Lower lobe of right lung (tissue), 2 donors: ENCODE measurements at regions not wholly inside any gene's neighbourhood (a gene's known extent, or its start where the extent isn't known, plus 50 kb on each side); places are given as distances from the start of the nearest gene placed in this dataset.

Experiments used
- ATAC-seq, 2 donors: fragments of 200-7000 bp; cut with Tn5 transposase; one replicate each; pipeline ENCODE4 v1.9.1; 2020 to 2022; ENCODE audit warnings: mild to moderate bottlenecking in 2 of 2, moderate library complexity in 2 of 2
- DNase-seq: peaks from one replicate; pipeline ENCODE4 v3.0.0-alpha.2; 2020
- H3K27ac ChIP-seq: fragments of 200-600 bp; one replicate; pipeline ENCODE4 v1.8.0; 2022
- H3K27me3 ChIP-seq: fragments of 200-600 bp; one replicate; pipeline ENCODE4 v1.8.0; 2022; ENCODE audit warnings: low read depth
- H3K36me3 ChIP-seq: fragments of 200-600 bp; one replicate; pipeline ENCODE4 v1.8.0; 2022; ENCODE audit warnings: mild to moderate bottlenecking
- H3K4me1 ChIP-seq: fragments of 200-600 bp; one replicate; pipeline ENCODE4 v1.8.0; 2022
- H3K4me3 ChIP-seq: fragments of 200-600 bp; one replicate; pipeline ENCODE4 v1.8.0; 2022; ENCODE audit warnings: mild to moderate bottlenecking
- H3K9me3 ChIP-seq: fragments of 200-600 bp; one replicate; pipeline ENCODE4 v1.8.0; 2022
- CTCF ChIP-seq: fragments of 200-600 bp; IDR thresholded peaks from one replicate; pipeline ENCODE4 v1.8.0; 2022; ENCODE audit warnings: antibody characterized with exemption, mild to moderate bottlenecking
- intact Hi-C: fragments of 100-400 bp; cut with DNase I; formaldehyde crosslinking; loops from one replicate; pipeline ENCODE4 v1.11.0; 2022
- donor health status: DM: no; HTN: yes; CAD: no; lungs with severe emphysema.

- intact Hi-C loops, result no loop called here
- TF ChIP-seq CTCF, result no peak
Observed at GRCh38 chr16:6286176-6286575, 1046.5 kb upstream of the RBFOX1 start.

GRCh38 chr16:6284731-6285130 is 1047.9 kb upstream of the RBFOX1 start:
- no peak for DNase-seq
- no peak overlapping the region for H3K27ac ChIP-seq
- H3K9me3 ChIP-seq, result no peaks in the 10 kb centered on the region
- H3K27me3 ChIP-seq, result no peaks in the 10 kb centered on the region
- ATAC-seq, result no peak
- intact Hi-C loops, result no loop called here
- no peak overlapping the region for H3K4me3 ChIP-seq
- no peaks in the 10 kb centered on the region for H3K4me1 ChIP-seq
- H3K36me3 ChIP-seq, result no peaks in the 10 kb centered on the region
- TF ChIP-seq CTCF, result no peak

More at GRCh38 chr16:6286176-6286575, 1046.5 kb upstream of the RBFOX1 start:
- Histone ChIP-seq H3K4me3 (no peak overlapping the region), H3K9me3 (no peaks in the 10 kb centered on the region), H3K4me1 (no peaks in the 10 kb centered on the region), H3K36me3 (no peaks in the 10 kb centered on the region), H3K27me3 (no peaks in the 10 kb centered on the region), H3K27ac (no peak overlapping the region)
- DNase-seq (no peak), ATAC-seq (no peak)

DNA sequence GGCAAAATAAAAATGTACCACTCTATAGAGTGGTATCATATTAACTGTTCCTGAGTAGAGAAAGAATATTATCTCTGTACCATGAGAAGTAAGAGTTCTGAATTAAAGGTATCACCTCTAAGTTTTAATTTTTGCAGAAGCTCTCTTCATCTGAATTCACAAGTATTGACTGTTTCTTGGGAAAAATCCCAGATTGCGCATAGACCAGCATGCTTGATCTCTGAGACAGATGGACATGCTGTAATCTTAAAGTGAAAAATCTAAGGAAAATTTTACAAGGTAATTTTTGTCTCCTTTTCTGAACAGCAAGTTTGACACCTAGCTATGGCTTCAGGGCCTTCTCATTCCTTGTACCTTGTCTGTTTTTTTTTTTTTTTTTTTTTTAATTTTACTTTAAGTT is 1050.7 kb upstream of the RBFOX1 start:
- intact Hi-C loops, result no loop called here
- Histone ChIP-seq H3K9me3 (no peaks in the 10 kb centered on the region), H3K4me3 (no peak overlapping the region), H3K27me3 (no peaks in the 10 kb centered on the region), H3K27ac (no peak overlapping the region), H3K36me3 (no peaks in the 10 kb centered on the region), H3K4me1 (no peaks in the 10 kb centered on the region)
- no peak for ATAC-seq
- TF ChIP-seq CTCF, result no peak
- DNase-seq, result no peak

- Histone ChIP-seq H3K9me3 (no peaks in the 10 kb centered on the region), H3K36me3 (no peaks in the 10 kb centered on the region), H3K27ac (no peak overlapping the region), H3K4me1 (no peaks in the 10 kb centered on the region), H3K4me3 (no peak overlapping the region), H3K27me3 (no peaks in the 10 kb centered on the region)
- DNase-seq, result no peak
- TF ChIP-seq CTCF, result no peak
- intact Hi-C loops, result no loop called here
- no peak for ATAC-seq
Observed at GRCh38 chr16:6281274-6281673, 1051.4 kb upstream of the RBFOX1 start.

DNA sequence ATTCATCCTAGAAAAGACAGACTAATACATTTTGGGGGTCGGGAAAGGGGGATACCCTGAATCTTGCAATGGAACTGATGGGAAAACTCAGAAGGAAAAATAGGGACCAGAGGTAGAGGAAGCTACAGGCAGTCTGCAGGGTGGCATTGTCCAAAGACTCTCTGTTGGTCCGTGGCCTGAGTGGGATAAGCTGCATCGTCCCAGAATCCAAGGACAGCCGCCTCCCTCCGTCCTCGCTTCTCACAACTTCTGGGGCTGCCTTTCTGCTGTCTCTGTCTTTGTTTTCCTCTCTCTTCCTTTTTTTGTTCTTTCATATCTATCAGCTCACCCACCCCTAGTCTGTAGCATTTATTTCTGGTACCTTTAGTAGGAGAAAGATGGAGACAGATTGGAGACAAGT is 1052.6 kb upstream of the RBFOX1 start:
- no peaks in the 10 kb centered on the region for H3K27me3 ChIP-seq
- DNase-seq, result no peak
- intact Hi-C loops, result no loop called here

More for the DNA sequence above, 1052.6 kb upstream of the RBFOX1 start:
- H3K4me1 ChIP-seq, result no peaks in the 10 kb centered on the region
- no peaks in the 10 kb centered on the region for H3K36me3 ChIP-seq
- no peak overlapping the region for H3K4me3 ChIP-seq
- no peaks in the 10 kb centered on the region for H3K9me3 ChIP-seq
- no peak for TF ChIP-seq CTCF
- H3K27ac ChIP-seq, result no peak overlapping the region
- no peak for ATAC-seq
